Activated CD8-positive, alpha-beta memory T cell treated with anti-CD3 and anti-CD28 coated beads, Interleukin-2, amount 10 ng/mL, durations not matched to agents 7 days and 5 days (primary cell): ENCODE measurements at regions not wholly inside any gene's neighbourhood (a gene's known extent, or its start where the extent isn't known, plus 50 kb on each side); places are given as distances from the start of the nearest gene placed in this dataset.

Experiments used
- ATAC-seq: fragments of 150-1000 bp; cut with Tn5 transposase; one replicate; pipeline ENCODE4 v1.10.0; 2021; ENCODE audit warnings: moderate library complexity
- CTCF ChIA-PET: fragments of 350-600 bp; sonication (Branson Sonifier 250); formaldehyde crosslinking; loops from one replicate; lab custom pipeline; 2021; ENCODE audit warnings: antibody characterized with exemption; lab: Charles Lee
- DNase-seq: peaks from one replicate; pipeline ENCODE4 v3.0.0-alpha.2; 2020
- H3K27ac Mint-ChIP-seq: one replicate; pipeline ENCODE4 v1.8.0; 2021; ENCODE audit warnings: mild to moderate bottlenecking, mixed read lengths
- H3K27me3 Mint-ChIP-seq: one replicate; pipeline ENCODE4 v1.8.0; 2021; ENCODE audit warnings: mixed read lengths
- H3K36me3 Mint-ChIP-seq: one replicate; pipeline ENCODE4 v1.8.0; 2021; ENCODE audit warnings: mild to moderate bottlenecking, mixed read lengths
- H3K4me1 Mint-ChIP-seq: one replicate; pipeline ENCODE4 v1.8.0; 2021; ENCODE audit warnings: mixed read lengths
- H3K4me3 Mint-ChIP-seq: one replicate; pipeline ENCODE4 v1.8.0; 2021; ENCODE audit warnings: mild to moderate bottlenecking, moderate library complexity, mixed read lengths
- H3K9me3 Mint-ChIP-seq: one replicate; pipeline ENCODE4 v1.8.0; 2022; ENCODE audit warnings: low read depth, mixed read lengths

- Mint-ChIP-seq H3K4me1 (peaks cover 6% of the 10 kb centered on the region), H3K4me3 (no peak overlapping the region), H3K27me3 (no peaks in the 10 kb centered on the region), H3K9me3 (no peaks in the 10 kb centered on the region), H3K27ac (no peak overlapping the region), H3K36me3 (no peaks in the 10 kb centered on the region)
- no peak for DNase-seq
- no peak for ATAC-seq
- CTCF ChIA-PET: no interaction called here
These were observed 113.2 kb downstream of the SPCS3 start for GRCh38 chr4:176432811-176433540.

DNA sequence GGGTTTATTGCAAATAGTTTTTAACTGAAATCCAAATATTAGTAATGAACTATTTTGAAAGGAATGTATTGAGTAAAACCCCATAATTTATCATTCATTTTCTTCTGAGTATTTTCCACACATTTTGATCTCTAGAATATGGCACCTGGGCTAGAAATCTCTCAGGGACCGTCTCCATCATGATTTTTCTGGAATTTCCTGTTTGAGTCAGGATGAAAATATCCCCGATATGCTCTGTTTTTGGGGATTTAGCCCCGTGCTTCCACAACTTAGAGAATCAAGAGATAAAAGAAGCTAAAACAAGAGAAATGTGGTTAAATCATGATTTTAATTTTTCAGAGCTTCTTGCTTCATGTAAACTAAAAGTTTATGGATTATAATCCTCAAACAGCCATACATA lies 114.2 kb downstream of the SPCS3 start:
- Mint-ChIP-seq H3K27ac (no peak overlapping the region), H3K27me3 (no peaks in the 10 kb centered on the region), H3K36me3 (no peaks in the 10 kb centered on the region), H3K9me3 (no peaks in the 10 kb centered on the region), H3K4me3 (no peak overlapping the region), H3K4me1 (peaks cover 6% of the 10 kb centered on the region)
- no peak for ATAC-seq
- no peak for DNase-seq
- CTCF ChIA-PET: no interaction called here

DNA sequence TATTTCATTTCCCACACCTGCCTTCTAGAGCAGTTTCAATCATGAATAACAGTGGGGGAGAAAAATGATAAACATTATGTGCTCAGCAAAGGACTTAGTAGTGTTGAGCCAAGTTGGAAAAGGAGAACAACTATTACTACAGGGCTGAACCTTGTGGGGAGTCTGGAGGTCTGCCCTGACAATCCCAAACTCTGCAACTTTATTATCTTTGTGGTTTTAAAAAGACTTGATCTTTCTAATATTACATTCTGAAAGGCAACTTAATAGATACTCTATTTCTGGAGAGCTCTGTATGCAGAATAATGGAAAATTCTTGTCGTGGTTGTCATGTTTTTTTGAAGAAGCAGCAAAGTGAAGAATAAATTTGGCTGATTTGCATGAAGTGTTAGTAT lies 116.1 kb downstream of the SPCS3 start:
- CTCF ChIA-PET: no interaction called here
- no peaks in the 10 kb centered on the region for H3K27me3 Mint-ChIP-seq
- no peaks in the 10 kb centered on the region for H3K9me3 Mint-ChIP-seq
- DNase-seq: no peak
- no peak overlapping the region for H3K27ac Mint-ChIP-seq
- no peaks in the 10 kb centered on the region for H3K36me3 Mint-ChIP-seq
- no peak overlapping the region for H3K4me3 Mint-ChIP-seq
- H3K4me1 Mint-ChIP-seq: peaks cover 6% of the 10 kb centered on the region
- no peak for ATAC-seq

DNA sequence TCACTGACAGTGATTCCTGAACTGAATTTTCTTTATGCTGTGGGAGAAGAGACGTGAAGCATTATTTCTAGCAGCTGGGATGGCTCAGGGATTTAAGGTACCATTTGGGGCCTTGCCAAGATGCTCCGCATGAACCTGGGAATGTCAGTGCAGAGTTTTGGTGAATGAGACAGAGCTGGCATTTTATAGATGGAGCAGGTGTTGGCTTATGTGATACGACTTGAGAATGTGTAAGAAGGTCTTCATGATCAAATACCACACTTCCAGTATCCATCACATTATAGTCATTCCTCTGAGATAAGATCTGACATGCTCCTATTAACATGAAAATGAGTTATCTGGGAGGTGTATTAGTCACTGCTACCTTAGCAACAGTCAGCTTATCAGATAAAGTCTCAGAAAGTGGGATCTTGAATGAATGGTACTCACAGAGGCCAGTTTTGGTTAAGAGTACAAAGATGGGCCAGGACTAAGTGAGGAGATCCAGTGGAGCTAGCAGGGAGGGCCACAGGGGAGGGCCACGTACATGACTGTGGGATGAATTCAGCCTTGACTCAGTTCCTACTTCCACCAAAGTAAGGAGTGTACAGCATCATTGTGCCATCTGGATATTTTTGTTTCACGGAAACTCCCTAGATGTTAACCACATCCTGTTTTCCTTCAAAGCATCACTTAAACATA lies 116.7 kb downstream of the SPCS3 start:
- DNase-seq: no peak
- no peak for ATAC-seq
- H3K4me1 Mint-ChIP-seq: peaks cover 6% of the 10 kb centered on the region
- CTCF ChIA-PET: no interaction called here
- no peaks in the 10 kb centered on the region for H3K9me3 Mint-ChIP-seq
- no peak overlapping the region for H3K4me3 Mint-ChIP-seq
- no peaks in the 10 kb centered on the region for H3K27me3 Mint-ChIP-seq
- no peaks in the 10 kb centered on the region for H3K36me3 Mint-ChIP-seq
- no peak overlapping the region for H3K27ac Mint-ChIP-seq

DNA sequence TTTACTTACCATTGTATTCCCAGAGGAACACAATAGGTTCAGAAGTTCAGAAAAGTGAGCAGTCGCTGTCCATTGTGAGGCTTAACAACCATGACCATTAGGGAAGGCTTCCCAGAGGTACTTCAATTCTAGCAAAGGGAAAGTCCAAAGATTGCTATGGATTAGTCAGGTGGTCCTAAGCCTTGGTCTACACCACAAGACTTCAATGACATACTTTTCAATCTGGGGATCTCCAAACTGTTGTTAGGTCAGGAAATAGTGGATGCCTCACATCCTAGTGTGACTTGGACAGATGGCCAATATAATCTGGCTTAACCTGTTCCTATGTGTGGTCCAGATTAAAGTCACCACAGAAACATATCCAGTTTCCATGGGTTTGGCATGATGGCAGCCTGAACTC lies 118.0 kb downstream of the SPCS3 start:
- DNase-seq (no peak), ATAC-seq (no peak)
- no peaks in the 10 kb centered on the region for H3K9me3 Mint-ChIP-seq
- CTCF ChIA-PET: no interaction called here
- peaks cover 6% of the 10 kb centered on the region for H3K4me1 Mint-ChIP-seq
- H3K4me3 Mint-ChIP-seq: no peak overlapping the region
- H3K36me3 Mint-ChIP-seq: no peaks in the 10 kb centered on the region
- H3K27me3 Mint-ChIP-seq: no peaks in the 10 kb centered on the region
- H3K27ac Mint-ChIP-seq: no peak overlapping the region

- no peaks in the 10 kb centered on the region for H3K36me3 Mint-ChIP-seq
- no peaks in the 10 kb centered on the region for H3K9me3 Mint-ChIP-seq
- ATAC-seq: no peak
These were observed 118.6 kb downstream of the SPCS3 start for GRCh38 chr4:176438401-176438800.

DNA sequence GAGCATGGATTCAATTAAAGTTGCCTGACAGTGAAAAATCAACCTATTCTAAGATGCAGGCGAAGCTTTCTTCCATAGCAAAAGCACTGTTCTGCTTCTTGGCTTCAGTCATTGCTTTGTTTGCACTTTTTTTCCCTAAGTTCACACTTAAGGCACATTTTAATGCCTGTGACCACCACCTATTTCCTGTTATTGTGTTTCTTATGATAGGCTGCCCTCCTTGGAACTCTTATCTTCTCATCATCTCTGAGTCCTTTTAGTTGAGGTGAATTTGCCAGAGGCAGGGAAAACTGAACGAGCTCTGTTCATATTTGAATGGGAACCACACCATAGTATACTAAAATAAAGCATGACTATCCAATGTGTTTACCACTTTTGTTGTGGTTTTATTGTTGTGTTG lies 119.8 kb downstream of the SPCS3 start:
- ATAC-seq (no peak), DNase-seq (no peak)
- H3K9me3 Mint-ChIP-seq: no peaks in the 10 kb centered on the region
- peaks cover 6% of the 10 kb centered on the region for H3K4me1 Mint-ChIP-seq
- no peak overlapping the region for H3K4me3 Mint-ChIP-seq
- no peak overlapping the region for H3K27ac Mint-ChIP-seq
- H3K27me3 Mint-ChIP-seq: no peaks in the 10 kb centered on the region
- CTCF ChIA-PET: no interaction called here
- H3K36me3 Mint-ChIP-seq: no peaks in the 10 kb centered on the region

More at GRCh38 chr4:176438401-176438800, 118.6 kb downstream of the SPCS3 start:
- Mint-ChIP-seq H3K4me3 (no peak overlapping the region), H3K27me3 (no peaks in the 10 kb centered on the region), H3K4me1 (peaks cover 6% of the 10 kb centered on the region), H3K27ac (no peak overlapping the region)
- CTCF ChIA-PET: no interaction called here
- no peak for DNase-seq

GRCh38 chr4:176440698-176441097 lies 120.9 kb downstream of the SPCS3 start:
- CTCF ChIA-PET: no interaction called here
- Mint-ChIP-seq H3K9me3 (no peaks in the 10 kb centered on the region), H3K27me3 (no peaks in the 10 kb centered on the region)

DNA sequence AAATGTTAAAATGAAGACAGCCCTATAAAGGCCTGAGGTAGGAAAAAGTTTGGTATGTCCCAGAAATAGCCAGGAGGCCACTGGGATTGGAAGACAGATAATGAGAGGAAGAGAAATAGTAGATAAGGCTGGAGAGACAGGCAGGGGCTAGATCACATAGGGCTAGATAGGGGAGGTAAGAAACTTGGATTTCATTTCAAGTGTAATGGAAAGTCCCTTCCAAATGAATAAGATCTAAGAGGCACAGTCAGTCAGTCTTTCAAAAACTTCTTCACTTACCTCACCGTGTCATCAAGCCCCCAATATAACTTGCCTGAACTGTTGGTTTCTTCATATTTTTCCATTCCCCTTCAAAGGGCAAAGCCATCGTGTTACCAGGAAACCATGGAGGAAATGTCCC lies 121.8 kb downstream of the SPCS3 start:
- CTCF ChIA-PET: no interaction called here
- peaks cover 4% of the 10 kb centered on the region for H3K4me1 Mint-ChIP-seq
- no peaks in the 10 kb centered on the region for H3K36me3 Mint-ChIP-seq
- no peak overlapping the region for H3K4me3 Mint-ChIP-seq
- no peaks in the 10 kb centered on the region for H3K27me3 Mint-ChIP-seq
- no peak for DNase-seq
- no peak overlapping the region for H3K27ac Mint-ChIP-seq
- H3K9me3 Mint-ChIP-seq: no peaks in the 10 kb centered on the region
- ATAC-seq: no peak

More at GRCh38 chr4:176440698-176441097, 120.9 kb downstream of the SPCS3 start:
- DNase-seq (no peak), ATAC-seq (no peak)
- no peaks in the 10 kb centered on the region for H3K36me3 Mint-ChIP-seq
- H3K27ac Mint-ChIP-seq: no peak overlapping the region
- no peak overlapping the region for H3K4me3 Mint-ChIP-seq
- H3K4me1 Mint-ChIP-seq: peaks cover 6% of the 10 kb centered on the region

- Mint-ChIP-seq H3K9me3 (no peaks in the 10 kb centered on the region), H3K4me1 (no peaks in the 10 kb centered on the region), H3K27me3 (no peaks in the 10 kb centered on the region), H3K4me3 (no peak overlapping the region), H3K36me3 (no peaks in the 10 kb centered on the region), H3K27ac (no peak overlapping the region)
- DNase-seq (no peak), ATAC-seq (no peak)
- CTCF ChIA-PET: no interaction called here
These were observed 123.4 kb downstream of the SPCS3 start for GRCh38 chr4:176443117-176443516.

DNA sequence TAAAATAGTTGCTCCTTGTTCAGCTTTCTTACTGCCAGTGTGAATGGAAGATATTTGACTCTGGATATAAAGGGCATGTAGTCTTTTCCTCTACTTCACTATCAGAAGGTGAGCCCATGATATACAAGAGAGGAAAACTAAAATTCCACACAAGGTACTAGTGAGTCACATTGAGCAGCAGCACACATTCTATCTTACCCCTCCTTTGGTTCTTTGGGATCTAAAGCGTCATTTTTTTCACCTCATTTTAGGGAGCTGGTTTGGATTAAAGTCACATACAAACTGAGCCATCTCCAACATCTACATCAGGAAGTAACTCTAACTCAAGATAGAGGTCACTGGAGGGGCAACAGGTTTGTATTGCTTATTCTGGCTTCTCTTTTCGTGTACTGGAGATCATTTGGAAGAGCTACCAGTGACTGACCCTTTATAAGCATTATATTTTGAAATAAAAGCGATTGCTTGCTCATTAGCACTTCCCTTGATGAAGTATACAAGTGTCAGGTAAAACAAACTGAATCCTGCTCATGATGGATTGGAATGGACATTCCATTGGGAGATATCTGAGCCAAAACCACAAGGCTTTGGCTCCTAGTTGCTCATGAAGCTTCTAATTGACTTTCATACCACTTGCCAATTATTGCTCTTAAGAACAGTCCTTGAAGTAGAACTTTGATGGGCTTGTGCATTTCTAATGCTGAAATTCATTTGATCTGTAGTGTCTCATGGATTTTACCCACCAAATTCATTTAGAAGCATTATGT lies 124.1 kb downstream of the SPCS3 start:
- Mint-ChIP-seq H3K36me3 (no peaks in the 10 kb centered on the region), H3K4me1 (no peaks in the 10 kb centered on the region), H3K4me3 (no peak overlapping the region), H3K27me3 (no peaks in the 10 kb centered on the region), H3K27ac (no peak overlapping the region), H3K9me3 (no peaks in the 10 kb centered on the region)
- DNase-seq (no peak), ATAC-seq (no peak)
- CTCF ChIA-PET: no interaction called here

GRCh38 chr4:176444741-176445140 lies 125.0 kb downstream of the SPCS3 start:
- CTCF ChIA-PET: no interaction called here

DNA sequence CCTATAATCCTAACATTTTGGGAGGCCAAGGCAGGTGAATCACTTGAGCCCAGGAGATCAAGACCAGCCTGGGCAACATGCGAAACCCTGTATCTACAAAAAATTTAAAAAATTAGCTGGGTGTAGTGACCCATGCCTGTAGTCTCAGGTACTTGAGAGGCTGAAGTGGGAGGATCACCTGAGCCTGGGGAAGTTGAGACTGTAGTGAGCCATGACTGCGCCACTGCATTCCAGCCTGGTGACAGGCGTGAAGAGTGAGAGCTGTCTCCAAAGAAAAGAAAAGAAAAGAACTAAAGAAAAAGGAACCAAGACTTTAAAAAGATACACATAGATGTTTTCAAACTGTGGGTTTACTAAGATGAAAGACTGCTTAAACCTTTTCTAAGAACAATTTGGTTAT lies 129.0 kb downstream of the SPCS3 start:
- no peak for DNase-seq
- H3K36me3 Mint-ChIP-seq: no peaks in the 10 kb centered on the region
- H3K4me1 Mint-ChIP-seq: no peaks in the 10 kb centered on the region
- no peak overlapping the region for H3K27ac Mint-ChIP-seq
- CTCF ChIA-PET: no interaction called here
- ATAC-seq: no peak
- H3K9me3 Mint-ChIP-seq: no peaks in the 10 kb centered on the region
- H3K4me3 Mint-ChIP-seq: no peak overlapping the region
- H3K27me3 Mint-ChIP-seq: no peaks in the 10 kb centered on the region

More at GRCh38 chr4:176444741-176445140, 125.0 kb downstream of the SPCS3 start:
- Mint-ChIP-seq H3K27me3 (no peaks in the 10 kb centered on the region), H3K36me3 (no peaks in the 10 kb centered on the region), H3K27ac (no peak overlapping the region), H3K9me3 (no peaks in the 10 kb centered on the region), H3K4me1 (no peaks in the 10 kb centered on the region), H3K4me3 (no peak overlapping the region)
- no peak for DNase-seq
- ATAC-seq: no peak

- Mint-ChIP-seq H3K4me3 (no peak overlapping the region), H3K36me3 (no peaks in the 10 kb centered on the region), H3K4me1 (no peaks in the 10 kb centered on the region), H3K9me3 (no peaks in the 10 kb centered on the region), H3K27me3 (no peaks in the 10 kb centered on the region), H3K27ac (no peak overlapping the region)
- CTCF ChIA-PET: no interaction called here
- ATAC-seq (no peak), DNase-seq (no peak)
These were observed 131.7 kb downstream of the SPCS3 start for GRCh38 chr4:176451443-176451842.
